Parathyroid adenoma (tissue), 2 donors: ENCODE measurements at regions not wholly inside any gene's neighbourhood (a gene's known extent, or its start where the extent isn't known, plus 50 kb on each side); places are given as distances from the start of the nearest gene placed in this dataset.

Source experiments
- H2AFZ ChIP-seq: fragments of 300-600 bp; sonication (generic); one replicate; pipeline ENCODE4 v1.7.0; 2017; ENCODE audit warnings: antibody characterized with exemption, mild to moderate bottlenecking
- H3K27ac ChIP-seq: fragments of 300-600 bp; sonication (generic); one replicate; pipeline ENCODE4 v1.7.0; 2017
- H3K27me3 ChIP-seq: fragments of 300-600 bp; sonication (generic); one replicate; pipeline ENCODE4 v1.7.0; 2017; ENCODE audit warnings: low read length; ENCODE audit not compliant: control insufficient read depth, insufficient read depth
- H3K36me3 ChIP-seq: fragments of 300-600 bp; sonication (generic); one replicate; pipeline ENCODE4 v1.7.0; 2017; ENCODE audit warnings: low read length; ENCODE audit not compliant: control insufficient read depth, insufficient read depth
- H3K4me1 ChIP-seq: fragments of 300-600 bp; sonication (generic); one replicate; pipeline ENCODE4 v1.7.0; 2017; ENCODE audit warnings: control low read depth
- H3K4me2 ChIP-seq: fragments of 300-600 bp; sonication (generic); one replicate; pipeline ENCODE4 v1.7.0; 2017; ENCODE audit warnings: low read length
- H3K4me3 ChIP-seq: fragments of 300-600 bp; sonication (generic); one replicate; pipeline ENCODE4 v1.7.0; 2017; ENCODE audit warnings: low read depth, low read length
- H3K79me2 ChIP-seq: fragments of 300-600 bp; sonication (generic); one replicate; pipeline ENCODE4 v1.7.0; 2017; ENCODE audit warnings: control low read depth
- H3K9ac ChIP-seq: fragments of 300-600 bp; sonication (generic); one replicate; pipeline ENCODE4 v1.7.0; 2017; ENCODE audit warnings: mild to moderate bottlenecking
- H3K9me3 ChIP-seq: fragments of 300-600 bp; sonication (generic); one replicate; pipeline ENCODE4 v1.7.0; 2017; ENCODE audit warnings: low read length; ENCODE audit not compliant: control insufficient read depth
- TF ChIP-seq, protein P1 (sequence below): fragments of 300-600 bp; sonication (generic); IDR thresholded peaks from one replicate; pipeline ENCODE4 v1.7.0; 2017; ENCODE audit warnings: antibody characterized with exemption, mild to moderate bottlenecking
- donor health status: primary hyperparathyroidism.

DNA sequence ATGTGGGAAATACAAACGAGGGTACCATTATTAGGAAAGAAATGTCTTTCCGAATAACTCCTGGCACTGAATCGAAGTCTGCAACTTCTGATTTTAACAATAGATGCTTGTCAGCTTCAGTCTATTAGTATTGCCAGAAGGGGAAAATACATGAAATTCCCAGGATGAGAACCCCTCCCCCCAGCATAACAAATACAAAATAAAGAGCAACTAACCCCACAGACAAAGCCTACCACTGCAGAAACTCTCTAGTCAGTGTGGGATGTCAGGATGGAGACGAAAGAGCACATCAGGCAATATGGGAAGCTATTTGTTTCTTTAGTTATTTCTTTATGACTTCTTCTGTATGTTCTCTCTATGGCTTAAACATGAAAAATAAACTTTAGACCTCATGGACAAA, 365.0 kb upstream of the CDH2 start:
- TF ChIP-seq, protein P1, sequence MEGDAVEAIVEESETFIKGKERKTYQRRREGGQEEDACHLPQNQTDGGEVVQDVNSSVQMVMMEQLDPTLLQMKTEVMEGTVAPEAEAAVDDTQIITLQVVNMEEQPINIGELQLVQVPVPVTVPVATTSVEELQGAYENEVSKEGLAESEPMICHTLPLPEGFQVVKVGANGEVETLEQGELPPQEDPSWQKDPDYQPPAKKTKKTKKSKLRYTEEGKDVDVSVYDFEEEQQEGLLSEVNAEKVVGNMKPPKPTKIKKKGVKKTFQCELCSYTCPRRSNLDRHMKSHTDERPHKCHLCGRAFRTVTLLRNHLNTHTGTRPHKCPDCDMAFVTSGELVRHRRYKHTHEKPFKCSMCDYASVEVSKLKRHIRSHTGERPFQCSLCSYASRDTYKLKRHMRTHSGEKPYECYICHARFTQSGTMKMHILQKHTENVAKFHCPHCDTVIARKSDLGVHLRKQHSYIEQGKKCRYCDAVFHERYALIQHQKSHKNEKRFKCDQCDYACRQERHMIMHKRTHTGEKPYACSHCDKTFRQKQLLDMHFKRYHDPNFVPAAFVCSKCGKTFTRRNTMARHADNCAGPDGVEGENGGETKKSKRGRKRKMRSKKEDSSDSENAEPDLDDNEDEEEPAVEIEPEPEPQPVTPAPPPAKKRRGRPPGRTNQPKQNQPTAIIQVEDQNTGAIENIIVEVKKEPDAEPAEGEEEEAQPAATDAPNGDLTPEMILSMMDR = no peak
- Histone ChIP-seq H3K9ac (no peak overlapping the region), H3K4me3 (no peak overlapping the region), H2AFZ (no peak overlapping the region), H3K27ac (no peak overlapping the region), H3K4me2 (no peak overlapping the region), H3K36me3 (no peaks in the 10 kb centered on the region), H3K79me2 (no peaks in the 10 kb centered on the region), H3K27me3 (no peaks in the 10 kb centered on the region), H3K4me1 (no peaks in the 10 kb centered on the region), H3K9me3 (no peaks in the 10 kb centered on the region)

DNA sequence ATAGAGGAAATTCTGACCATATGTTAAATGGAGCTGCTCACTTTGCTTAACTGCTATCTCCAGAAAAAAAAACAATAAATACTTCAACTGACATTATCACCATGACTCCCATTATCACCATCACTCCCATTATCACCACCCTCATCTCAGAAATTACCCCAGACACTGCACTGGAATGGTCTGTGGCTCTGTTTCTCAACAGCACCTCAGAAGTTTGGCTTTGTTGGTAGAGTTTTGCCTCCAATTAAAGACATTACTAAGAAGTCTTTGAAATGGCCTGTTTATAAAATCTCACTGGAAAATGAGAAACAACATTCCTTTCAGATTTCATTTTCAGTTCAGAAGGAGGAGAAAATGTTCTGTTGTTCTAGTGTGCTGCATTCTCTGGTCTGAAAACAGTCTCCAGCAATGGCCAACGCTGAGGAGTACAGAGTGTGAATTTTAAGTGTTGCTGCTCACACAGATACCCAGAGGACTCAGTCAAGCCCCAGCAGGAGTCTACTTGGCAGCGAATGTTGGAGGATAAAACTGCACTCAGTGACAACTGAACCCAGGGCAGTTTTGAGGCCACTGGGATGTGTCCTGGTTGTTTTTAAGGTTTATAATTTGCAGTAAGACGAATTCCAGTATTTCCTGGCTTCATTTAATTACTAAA, 364.5 kb upstream of the CDH2 start:
- no peak overlapping the region for H3K4me3 ChIP-seq
- H3K4me2 ChIP-seq = no peak overlapping the region
- H3K79me2 ChIP-seq = no peaks in the 10 kb centered on the region
- no peaks in the 10 kb centered on the region for H3K27me3 ChIP-seq
- H3K9me3 ChIP-seq = no peaks in the 10 kb centered on the region
- H2AFZ ChIP-seq = no peak overlapping the region
- no peak overlapping the region for H3K9ac ChIP-seq
- no peak overlapping the region for H3K27ac ChIP-seq
- no peaks in the 10 kb centered on the region for H3K36me3 ChIP-seq
- H3K4me1 ChIP-seq = no peaks in the 10 kb centered on the region
- TF ChIP-seq, protein P1 = no peak

DNA sequence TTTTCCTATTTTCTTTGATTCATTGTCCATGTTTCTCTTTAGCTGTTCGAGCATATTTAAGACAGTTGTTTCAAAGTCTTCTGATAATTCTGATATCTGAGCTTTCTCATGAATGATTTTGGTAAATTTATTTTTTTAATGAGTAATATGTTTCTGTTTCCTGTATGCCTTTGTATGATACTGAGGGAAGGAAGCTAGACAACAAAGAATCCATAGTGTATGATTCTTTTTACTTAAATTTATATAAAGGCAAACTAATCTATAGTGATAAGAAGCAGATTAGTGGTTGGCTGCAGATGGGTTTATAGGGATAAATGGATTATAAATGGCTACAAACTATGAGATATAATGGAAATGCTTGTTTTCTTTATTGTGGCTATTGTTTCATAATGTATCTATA, 352.7 kb upstream of the CDH2 start:
- H3K79me2 ChIP-seq = no peaks in the 10 kb centered on the region
- H3K9ac ChIP-seq = no peak overlapping the region
- H3K4me2 ChIP-seq = no peak overlapping the region
- H3K4me1 ChIP-seq = no peaks in the 10 kb centered on the region
- TF ChIP-seq, protein P1 = no peak
- H2AFZ ChIP-seq = no peak overlapping the region
- H3K36me3 ChIP-seq = no peaks in the 10 kb centered on the region
- no peak overlapping the region for H3K27ac ChIP-seq
- no peaks in the 10 kb centered on the region for H3K9me3 ChIP-seq
- H3K27me3 ChIP-seq = no peaks in the 10 kb centered on the region
- H3K4me3 ChIP-seq = no peak overlapping the region

DNA sequence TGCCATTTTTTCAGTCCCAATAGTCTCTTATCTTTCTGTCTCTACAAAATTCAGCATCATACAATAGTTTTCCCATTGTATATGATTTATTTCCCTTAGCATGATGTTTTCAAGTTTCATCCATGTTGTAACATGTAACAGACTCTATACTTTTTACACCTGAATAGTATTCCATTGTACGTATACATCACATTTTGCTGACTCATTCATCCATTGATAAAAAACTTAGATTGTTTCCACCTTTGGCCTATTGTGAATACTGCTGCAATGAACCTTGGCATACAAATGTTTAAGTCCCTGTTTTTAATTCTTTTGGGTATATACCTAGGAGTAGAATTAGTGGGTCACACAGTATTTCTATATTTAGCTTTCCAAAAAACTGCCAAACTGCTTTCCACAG, 349.3 kb upstream of the CDH2 start:
- TF ChIP-seq, protein P1 = no peak
- Histone ChIP-seq H3K36me3 (no peaks in the 10 kb centered on the region), H3K4me1 (no peaks in the 10 kb centered on the region), H3K4me3 (no peak overlapping the region), H2AFZ (no peak overlapping the region), H3K27me3 (no peaks in the 10 kb centered on the region), H3K27ac (no peak overlapping the region), H3K9ac (no peak overlapping the region), H3K79me2 (no peaks in the 10 kb centered on the region), H3K4me2 (no peak overlapping the region), H3K9me3 (no peaks in the 10 kb centered on the region)

GRCh38 chr18:28523758-28524475, 347.0 kb upstream of the CDH2 start:
- H3K4me1 ChIP-seq = no peaks in the 10 kb centered on the region
- no peak overlapping the region for H3K27ac ChIP-seq
- H2AFZ ChIP-seq = no peak overlapping the region
- TF ChIP-seq, protein P1 = no peak
- H3K9me3 ChIP-seq = no peaks in the 10 kb centered on the region
- no peaks in the 10 kb centered on the region for H3K36me3 ChIP-seq
- no peak overlapping the region for H3K4me3 ChIP-seq
- no peak overlapping the region for H3K9ac ChIP-seq
- no peak overlapping the region for H3K4me2 ChIP-seq
- H3K27me3 ChIP-seq = no peaks in the 10 kb centered on the region
- no peaks in the 10 kb centered on the region for H3K79me2 ChIP-seq
